ELR (cell line): ENCODE measurements at regions not wholly inside any gene's neighbourhood (a gene's known extent, or its start where the extent isn't known, plus 50 kb on each side); places are given as distances from the start of the nearest gene placed in this dataset.
A peak's percentile ranks its signal among the peaks of the same experiment; 100 is the strongest.
"Not testable (repeated sequence)": the region's sequence is repeated elsewhere in the genome, so short reads cannot be mapped to it uniquely, and the experiment has no call there.

Source experiments
- DNase-seq: peaks from one replicate; pipeline ENCODE4 v3.0.0-alpha.2; 2015; ENCODE audit warnings: low read depth

DNA sequence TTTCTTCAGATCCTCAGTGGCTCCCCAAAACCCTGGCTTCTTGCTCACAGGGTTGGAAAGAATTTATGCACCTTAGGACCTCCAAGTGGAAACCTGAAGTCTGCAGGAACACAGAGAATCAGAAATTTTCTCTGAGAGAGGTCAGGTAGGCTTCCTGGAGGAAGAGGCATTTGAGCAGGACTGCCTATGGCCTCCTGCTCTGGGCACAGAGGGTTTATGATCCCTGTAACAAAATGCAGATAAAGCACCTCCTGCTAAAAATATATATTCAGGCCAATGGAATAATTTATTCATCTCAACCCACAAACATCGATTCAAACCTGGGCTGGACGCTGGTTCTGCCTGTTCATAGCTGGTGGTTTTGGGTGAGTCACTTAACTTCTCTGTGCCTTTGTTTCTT is 68.1 kb upstream of the FGF3 start:
- DNase-seq = no peak

DNA sequence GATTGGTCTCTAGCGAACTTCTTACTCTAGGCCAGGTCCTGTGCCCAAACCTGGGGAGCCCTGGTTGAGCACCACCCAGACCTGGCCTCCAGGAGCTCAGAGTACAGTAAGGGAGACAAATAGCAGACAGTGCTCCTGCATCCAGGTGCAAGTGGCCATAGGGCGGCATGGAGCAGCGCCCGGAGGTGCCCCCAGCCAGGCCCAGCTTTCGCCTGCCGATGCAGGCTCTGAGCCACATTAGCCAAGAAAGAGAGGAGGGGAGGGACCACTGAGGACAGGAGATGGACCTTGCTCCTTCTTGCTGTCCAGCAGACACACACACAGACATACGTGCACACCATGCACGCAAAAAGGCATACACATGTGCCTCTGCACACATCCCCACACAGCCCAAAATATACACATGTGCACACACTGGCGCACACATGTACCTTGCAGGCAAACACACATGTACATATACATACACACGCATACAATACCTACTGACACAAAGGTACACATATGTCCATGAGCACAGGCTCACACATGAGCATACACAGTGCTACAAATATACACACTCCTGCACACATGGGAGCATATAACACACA is 68.7 kb upstream of the FGF3 start:
- no peak for DNase-seq

DNA sequence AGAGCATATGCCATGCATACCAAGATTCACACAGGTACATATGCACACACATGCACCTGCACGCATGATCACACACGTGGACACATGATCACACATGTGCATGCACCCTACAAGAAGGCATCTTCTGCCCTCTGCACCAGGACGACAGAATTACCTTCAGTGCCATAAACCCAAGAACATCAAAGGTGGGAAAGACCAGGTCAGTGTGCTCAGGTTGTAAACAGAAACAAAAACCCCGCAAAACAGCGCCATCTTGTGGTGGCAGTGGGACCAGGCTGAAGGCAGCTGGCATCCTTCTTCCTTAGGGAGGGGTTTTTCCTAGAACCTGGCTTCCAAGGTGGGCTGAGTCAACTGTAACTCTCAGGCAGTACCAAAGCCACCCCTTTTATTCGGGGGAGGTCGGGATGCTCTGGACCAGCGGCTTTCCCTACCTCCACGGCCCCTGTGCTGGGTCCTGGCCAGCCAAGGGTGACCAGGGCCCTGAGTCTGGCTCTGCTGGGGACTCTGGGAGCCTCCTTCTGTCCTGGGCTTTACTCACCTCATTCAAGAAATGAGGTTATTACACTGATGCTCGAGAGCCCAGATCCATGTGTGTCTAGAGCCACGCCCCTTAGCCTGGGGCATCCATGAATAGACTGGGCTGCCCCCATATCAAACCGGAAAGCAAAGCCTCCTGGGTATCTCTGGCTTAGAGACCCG is 69.4 kb upstream of the FGF3 start:
- peak; percentile 68 for DNase-seq

DNA sequence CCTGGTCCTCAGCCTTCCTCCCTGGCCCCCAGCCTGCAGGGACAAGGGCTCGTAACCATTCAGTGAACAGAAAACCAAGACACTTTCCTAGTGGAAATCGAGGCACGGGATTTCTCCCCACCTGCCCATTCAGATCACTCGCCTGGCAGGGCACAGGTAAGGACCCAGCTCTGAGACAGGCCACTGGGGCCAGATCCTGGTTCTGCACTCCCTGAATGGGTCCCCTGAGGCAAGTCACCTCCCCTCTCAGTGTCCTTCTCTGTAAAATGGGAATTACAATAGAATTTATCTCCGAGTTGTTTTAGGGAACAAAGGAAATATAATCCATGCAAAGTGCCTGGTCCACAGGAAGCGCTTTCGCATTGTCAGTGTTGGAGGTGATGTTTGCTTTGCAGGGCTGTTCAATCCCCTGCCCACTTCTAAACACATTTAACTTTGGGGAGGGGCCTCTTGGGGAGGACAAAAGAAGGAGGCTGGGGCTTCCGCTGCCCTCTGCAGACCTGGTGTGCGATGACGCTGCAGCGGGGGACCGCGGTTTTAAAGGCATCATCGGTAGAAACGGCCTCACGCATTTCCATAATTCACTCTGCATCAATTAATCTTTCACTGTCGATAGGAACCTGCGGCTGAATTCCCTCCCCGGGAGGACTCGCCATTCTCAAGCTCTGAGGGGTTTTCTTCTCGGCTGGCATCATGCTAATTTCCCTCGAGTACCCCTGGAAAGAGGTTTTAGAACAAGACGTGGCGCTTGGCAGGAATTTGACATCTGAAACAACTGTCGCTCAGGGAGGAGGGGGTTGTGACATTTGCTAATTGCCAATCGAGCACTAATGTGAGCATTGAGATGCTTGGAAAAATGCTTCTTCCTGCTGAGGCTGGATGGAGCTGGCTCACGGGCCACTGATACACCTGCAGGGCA is 70.4 kb upstream of the FGF3 start:
- DNase-seq = no peak

GRCh38 chr11:69890476-69890875 is 71.3 kb upstream of the FGF3 start:
- no peak for DNase-seq

- no peak for DNase-seq
These were observed 72.4 kb upstream of the FGF3 start for GRCh38 chr11:69891421-69892236.

- peak; percentile 20 for DNase-seq
These were observed 73.2 kb upstream of the FGF3 start for GRCh38 chr11:69892237-69892985.

DNA sequence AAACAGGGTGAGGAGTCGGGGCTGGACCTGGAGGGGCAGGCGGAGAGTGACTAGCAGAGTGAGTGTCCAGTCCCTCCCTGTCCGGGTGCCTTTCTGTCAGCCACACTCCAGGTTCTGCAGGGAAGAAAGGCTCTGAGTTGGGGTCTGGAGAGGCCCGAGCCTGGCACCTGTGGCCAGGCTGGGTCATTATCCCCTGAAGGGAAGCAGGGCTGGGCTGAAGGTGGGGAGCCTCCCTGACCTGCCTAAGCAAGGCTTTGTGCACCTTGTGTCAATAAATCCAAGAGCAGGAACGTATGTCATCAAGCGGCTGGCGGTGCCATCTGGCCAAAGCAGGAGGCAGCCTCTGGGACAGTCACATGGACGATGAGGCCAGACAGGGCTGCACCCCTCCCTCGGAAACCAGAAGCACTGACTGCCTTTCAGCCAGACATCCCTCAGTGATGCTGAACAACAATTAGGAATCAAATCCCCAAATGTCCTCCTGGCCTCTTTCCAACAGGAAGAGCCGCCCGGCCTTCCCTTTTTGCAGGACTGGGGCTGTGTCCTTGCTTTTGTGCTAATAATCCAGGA is 73.9 kb upstream of the FGF3 start:
- no peak for DNase-seq

DNA sequence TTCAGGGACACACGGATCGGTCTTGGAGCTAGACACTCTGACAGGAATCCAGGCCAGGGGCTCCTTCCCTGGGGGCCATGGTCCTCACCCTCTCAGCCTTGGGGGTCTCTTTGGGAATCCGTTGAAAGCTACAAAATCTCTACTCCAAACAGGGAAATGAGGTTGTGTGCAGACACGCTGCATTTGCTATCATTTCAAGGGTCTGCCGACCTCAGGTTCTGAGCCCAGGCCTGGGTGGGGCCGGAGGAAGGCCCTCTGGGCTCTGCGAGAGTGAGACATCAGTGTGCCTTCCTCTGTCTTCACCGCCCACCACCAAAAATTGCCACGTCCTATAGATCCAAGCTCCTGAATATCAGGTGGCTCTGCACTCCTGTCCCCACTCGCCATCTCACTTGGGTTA is 74.4 kb upstream of the FGF3 start:
- DNase-seq = no peak

DNA sequence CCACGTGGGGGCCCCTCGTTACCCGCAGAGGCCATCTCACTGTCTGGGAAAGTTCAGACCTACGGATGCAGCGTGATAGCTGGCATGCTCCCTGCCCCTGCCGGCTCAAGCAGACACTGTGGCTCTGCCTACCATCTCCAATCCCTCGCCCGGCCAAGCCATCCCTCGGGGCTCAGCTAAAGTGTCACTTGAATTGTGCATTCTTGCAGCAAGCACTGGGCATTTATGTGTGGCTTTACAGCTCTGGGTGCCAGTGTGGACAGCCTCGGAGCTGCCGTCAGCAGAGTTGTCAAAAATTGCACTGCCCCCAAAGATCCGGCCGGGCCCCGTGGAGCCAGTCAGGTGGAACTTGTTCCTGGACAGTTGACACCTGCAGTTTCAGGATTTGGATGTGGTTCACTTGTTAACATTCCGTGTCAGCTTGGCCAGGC is 75.0 kb upstream of the FGF3 start:
- DNase-seq = no peak

DNA sequence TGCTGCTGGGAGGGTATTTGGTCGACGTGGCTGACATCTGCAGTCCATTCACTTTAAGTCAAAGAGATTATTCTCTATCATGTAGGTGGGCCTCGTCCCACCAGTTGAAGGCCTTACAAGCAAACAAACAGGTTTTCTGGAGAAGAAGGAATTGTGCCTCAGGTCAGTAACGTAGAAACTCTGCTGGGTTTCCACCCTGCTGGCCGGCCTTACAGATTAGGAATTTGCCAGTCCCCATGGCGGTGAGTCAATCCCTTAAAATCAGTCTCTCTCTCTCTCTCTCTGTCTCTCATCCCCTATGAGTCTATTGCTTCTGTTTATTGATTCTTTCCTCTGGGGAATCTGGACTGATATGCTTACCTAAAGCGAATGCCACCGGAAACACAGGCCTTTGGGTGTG is 75.4 kb upstream of the FGF3 start:
- peak; percentile 30 for DNase-seq

DNA sequence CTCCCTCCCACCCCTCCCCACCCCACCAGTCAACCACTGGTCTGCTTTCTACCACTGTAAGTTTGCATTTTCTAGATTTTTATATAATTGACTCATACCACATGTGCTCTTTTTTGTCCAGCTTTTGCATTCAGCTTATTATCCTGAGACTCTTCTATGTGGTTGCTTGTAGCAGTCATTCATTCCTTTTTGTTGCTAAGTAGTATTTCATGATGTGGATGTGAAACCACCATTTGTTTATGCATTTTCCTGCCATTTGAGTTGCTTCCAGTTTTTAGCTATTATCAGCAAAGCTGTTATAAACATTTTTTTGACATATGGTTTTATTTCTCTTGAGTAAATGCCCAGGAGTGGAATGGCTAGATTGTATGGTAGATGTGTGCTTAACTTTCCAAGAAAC is 77.0 kb upstream of the FGF3 start:
- DNase-seq = peak; percentile 28

- no peak for DNase-seq
These were observed 78.9 kb upstream of the FGF3 start for GRCh38 chr11:69898123-69898522.

GRCh38 chr11:69899957-69900821 is 81.0 kb upstream of the FGF3 start:
- peak; percentile 28 for DNase-seq

DNA sequence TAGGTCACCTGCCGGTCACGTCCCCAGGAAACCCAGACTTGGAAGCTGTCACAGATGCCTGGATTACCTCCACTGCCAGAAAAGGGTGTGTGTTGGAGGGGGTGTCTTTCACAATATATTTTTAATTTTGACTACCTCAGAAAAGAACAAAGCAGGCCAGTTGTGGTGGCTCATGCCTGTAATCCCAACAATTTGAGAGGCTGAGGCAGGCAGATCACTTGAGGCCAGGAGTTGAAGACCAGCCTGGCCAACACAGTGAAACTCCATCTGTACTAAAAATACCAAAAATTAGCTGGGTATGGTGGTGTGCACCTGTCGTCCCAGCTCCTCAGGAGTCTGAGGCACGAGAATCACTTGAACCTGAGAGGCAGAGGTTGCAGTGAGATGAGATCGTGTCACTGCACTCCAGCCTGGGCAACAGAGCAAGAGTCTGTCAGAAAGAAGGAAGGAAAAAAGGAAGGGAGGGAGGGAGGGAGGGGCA is 81.6 kb upstream of the FGF3 start:
- DNase-seq = not testable (repeated sequence)

GRCh38 chr11:69902337-69902736 is 83.1 kb upstream of the FGF3 start:
- no peak for DNase-seq

DNA sequence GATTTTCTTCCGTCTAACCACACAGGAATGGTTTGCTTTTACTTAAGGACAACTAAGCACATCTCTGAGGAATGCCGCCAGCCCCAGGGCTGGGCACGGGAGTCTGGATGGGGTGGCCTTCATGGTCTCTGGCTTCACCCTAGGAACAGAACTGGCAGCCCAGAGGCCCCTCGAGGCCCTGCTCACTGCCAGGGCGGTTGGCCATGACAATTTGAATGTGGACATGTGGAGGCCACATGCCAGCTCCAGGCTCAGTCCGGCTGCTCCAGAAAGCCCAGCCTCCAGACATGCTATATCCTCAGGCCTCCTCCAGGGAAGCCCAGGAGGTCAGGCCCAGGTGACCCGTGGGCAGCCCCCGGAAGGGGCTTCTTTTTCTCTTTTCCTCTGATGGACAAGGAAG is 84.0 kb upstream of the FGF3 start:
- DNase-seq = no peak

- DNase-seq = no peak
These were observed 85.2 kb upstream of the FGF3 start for GRCh38 chr11:69904161-69904973.

DNA sequence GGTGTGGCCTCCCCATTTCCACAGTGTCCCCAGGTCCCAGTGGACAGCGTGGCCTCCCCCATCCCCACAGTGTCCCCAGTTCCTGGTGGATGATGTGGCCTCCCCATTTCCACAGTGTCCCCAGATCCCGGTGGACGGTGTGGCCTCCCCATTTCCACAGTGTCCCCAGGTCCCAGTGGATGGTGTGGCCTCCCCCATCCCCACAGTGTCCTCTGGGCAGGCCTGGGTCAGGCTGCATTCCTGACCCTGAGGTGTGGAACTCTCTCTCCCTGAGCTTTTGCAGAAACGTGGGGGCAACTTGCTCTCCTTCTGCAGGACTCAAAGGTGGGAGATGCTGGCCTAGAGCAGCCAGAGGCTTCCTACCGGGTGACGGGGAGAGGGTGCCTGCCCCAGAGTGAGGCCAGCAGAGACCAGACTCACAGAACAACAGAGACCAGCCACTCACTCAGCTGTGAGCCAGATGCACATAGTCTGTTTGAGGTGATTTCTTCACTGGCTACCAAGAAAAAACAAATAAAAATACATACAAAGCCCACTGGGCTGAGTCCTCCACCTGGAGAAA is 85.8 kb upstream of the FGF3 start:
- DNase-seq = no peak
